NCI-H1436 treated with DMSO at 0.1 percent for 48 hours (cell line): ENCODE measurements at regions not wholly inside any gene's neighbourhood (a gene's known extent, or its start where the extent isn't known, plus 50 kb on each side); places are given as distances from the start of the nearest gene placed in this dataset.

Source experiments
- DNase-seq: peaks from one replicate; lab custom pipeline; 2025; lab: John Stamatoyannopoulos, UW

GRCh38 chr20:58065508-58066361 is 162.7 kb downstream of the ANKRD60 start:
- no peak for DNase-seq

DNA sequence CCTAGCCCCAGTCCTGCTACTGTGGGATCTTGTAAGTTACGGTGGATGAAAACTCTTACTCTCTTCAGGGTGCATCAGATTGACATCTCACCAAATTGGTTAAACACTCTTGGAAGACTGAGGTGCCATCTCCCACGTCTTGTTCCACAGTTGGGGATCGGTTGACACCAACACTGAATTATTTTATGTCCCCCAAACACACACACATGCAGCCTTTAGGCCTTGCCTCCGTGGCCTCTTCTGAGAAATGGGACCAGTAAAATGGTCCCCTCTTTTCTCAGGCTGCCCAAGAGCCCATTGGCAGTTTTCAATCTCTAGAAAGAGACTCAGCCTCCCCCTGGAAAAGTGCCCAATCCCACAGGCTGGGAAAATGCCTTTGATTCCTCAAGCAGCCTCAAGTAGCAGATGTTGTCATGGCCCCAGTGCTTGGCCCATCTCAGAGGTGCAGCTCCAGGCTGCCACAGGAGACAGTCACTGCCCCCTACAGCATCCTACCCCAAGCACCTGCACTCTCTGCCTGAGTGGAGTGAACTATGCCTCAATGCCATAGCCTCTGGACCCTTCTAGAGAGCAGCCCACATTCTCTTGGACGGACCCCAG is 163.9 kb downstream of the ANKRD60 start:
- DNase-seq, result no peak

DNA sequence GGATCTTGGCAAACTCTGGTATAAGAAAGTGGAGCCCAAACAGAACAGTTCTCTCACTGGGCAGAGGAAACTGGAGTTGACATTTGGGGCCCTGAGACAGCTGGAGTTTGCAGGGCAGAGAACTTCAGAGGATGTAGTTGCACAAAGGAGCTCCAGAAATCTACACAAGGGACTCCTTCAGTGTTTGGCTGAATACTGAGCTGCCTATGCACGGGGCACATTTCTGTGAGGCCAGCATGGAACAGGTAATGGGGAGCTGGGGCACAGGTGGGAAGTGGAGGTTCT is 169.3 kb downstream of the ANKRD60 start:
- no peak for DNase-seq

- no peak for DNase-seq
Observed at GRCh38 chr20:58058421-58059259, 169.8 kb downstream of the ANKRD60 start.

DNA sequence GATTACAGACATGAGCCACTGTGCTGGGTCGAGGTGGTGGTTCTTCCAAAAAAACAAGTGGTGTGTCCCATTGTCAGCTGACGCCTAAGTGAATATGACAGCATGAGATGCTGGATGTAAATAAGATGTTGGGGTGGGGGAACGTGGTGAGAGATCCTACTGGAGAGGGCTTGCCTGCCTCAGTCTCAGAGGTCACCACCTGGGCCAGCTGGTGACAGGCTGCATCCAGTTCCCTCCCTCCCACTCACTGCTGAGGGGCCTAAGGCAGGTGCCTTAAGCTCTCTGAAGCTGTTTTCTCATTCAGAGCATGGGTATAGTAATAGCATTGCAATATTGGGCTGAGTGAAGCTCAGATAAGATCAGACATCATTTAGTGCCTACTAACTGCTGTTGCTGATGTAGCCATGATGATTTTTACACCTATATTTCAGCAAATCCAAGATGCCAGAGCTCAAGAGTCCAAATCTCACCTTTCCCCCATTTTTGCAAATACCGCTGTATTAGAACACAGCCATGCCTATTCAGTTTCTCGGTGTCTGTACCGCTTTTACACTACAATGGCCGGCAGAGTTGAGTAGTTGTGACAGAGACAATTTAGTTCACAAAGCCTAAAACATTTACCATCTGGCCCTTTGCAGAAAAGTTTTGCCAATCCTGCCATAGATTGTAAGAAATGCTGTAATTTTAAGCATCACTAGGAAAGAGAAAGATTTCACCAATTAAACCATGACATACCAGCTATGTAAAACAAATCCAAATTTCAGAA is 171.3 kb downstream of the ANKRD60 start:
- no peak for DNase-seq

- no peak for DNase-seq
Observed at GRCh38 chr20:58056021-58056591, 172.3 kb downstream of the ANKRD60 start.

- DNase-seq, result no peak
Observed at GRCh38 chr20:58054780-58055373, 173.6 kb downstream of the ANKRD60 start.

- no peak for DNase-seq
Observed at GRCh38 chr20:58054082-58054779, 174.2 kb downstream of the ANKRD60 start.

GRCh38 chr20:58053391-58054055 is 174.9 kb downstream of the ANKRD60 start:
- no peak for DNase-seq

GRCh38 chr20:58051367-58051766 is 177.1 kb downstream of the ANKRD60 start:
- DNase-seq, result no peak

DNA sequence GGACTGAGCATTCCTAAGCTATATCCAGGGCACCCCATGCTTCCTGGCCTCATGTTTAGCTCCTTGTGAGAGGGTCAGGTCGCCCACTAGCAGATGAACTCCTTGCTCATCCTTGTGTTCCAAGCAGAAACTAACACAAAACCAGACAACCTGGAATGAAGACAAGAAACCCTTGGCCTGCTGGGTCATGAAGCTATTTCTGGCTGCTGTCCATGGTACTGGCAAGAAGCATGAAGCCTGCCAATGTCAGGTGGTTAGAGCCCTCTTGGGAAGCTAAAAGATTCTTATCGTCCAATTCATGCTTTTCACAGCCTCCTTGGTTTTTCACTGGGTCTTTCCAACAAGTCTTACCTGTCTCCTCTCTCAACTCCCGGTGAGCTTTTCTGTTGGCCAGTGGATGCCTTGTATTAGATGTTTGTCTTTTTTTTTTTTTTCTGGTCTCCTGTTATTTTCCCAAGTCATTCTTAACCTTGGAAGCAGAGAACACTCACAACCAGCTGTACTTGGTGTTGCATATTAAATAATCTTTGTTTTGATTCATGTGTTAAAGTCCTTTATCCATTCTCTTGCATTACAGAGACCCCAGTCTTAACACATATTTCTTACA is 180.3 kb downstream of the ANKRD60 start:
- no peak for DNase-seq

DNA sequence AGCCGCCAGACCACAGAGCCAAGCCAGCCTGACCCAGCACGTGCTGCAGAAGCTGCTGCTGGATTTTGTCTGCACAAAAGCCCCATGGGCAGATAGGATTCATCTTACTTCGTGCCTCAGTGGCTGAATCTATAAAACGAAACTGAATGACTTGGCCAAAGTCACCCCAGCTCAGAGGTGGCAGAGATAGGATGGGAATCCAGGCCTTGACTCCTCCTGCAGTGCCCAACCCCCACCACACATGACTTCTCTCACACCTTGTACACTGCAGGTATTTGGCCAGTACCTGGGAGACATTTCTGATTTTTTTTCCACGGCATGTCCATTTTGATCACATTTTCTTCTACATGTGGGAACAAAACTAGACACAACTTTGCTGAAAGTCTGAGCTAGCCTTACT is 182.1 kb downstream of the ANKRD60 start:
- DNase-seq, result no peak

GRCh38 chr20:58045579-58045978 is 182.9 kb downstream of the ANKRD60 start:
- DNase-seq, result no peak

DNA sequence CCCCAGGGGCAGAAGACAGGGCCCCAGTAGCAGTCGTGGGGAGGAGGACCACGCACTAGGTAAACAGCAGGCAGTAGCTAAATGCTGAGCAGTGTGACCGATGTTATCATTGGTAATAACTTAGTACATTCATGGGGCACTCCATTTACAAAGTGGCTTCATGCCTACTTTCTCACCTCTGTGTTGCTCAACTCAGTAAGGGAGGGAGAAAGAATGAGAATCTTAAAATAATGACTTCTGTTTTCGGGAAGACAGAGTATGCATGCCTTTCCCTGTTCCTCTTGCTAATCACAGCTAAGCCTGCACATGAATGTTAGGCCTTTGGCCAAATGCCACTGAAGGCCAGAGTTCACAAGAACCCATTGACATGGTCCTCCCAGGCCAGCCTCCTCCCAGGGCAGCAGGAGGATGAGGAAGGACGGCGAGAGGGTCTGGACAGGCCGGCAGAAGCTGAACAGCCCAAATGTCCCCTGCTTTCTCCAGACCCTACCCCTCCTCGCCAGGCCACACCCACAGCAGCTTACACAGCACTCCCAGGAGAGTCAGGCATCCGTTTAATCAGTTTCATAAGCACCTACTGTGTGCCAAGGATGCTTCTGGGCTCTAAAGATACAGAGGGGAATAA is 183.4 kb downstream of the ANKRD60 start:
- no peak for DNase-seq

DNA sequence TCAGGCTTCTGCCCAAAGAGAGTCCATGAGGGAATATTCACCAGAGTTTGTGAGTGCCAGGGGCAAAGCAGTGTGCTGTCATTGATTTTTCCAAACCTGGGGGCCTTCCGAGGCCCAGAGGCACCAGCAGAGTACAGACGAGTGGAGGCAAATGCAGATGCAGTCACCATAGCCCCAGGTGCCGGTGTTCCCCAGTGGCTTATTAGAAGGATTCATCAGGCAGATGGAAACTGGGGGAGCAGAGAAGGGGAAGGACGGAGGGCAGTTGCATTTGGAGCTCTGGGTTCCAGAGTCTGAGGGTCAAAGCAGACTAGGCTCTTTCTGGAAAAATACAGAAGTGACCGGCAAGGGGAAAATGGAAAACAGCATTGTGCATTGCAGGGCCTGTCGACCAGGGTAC is 184.2 kb downstream of the ANKRD60 start:
- DNase-seq, result no peak

- no peak for DNase-seq
Observed at GRCh38 chr20:58043236-58044140, 185.0 kb downstream of the ANKRD60 start.

- DNase-seq, result no peak
Observed at GRCh38 chr20:58042591-58042990, 185.9 kb downstream of the ANKRD60 start.
